Fibroblast of the aortic adventitia (primary cell): ENCODE measurements at regions not wholly inside any gene's neighbourhood (a gene's known extent, or its start where the extent isn't known, plus 50 kb on each side); places are given as distances from the start of the nearest gene placed in this dataset.

Experiments
- DNase-seq: peaks from one replicate; pipeline ENCODE4 v3.0.0-alpha.2; 2010; ENCODE audit warnings: low read depth
- H3K4me3 ChIP-seq: 2 replicates; pipeline ENCODE4 v1.5.1; 2011; ENCODE audit warnings: low read depth, mild to moderate bottlenecking, control low read depth, low read length, moderate library complexity
- TF ChIP-seq, protein P1 (sequence below): IDR thresholded peaks from 2 replicates; pipeline ENCODE4 v1.5.1; 2011; ENCODE audit warnings: mild to moderate bottlenecking, low read length, control low read depth, inconsistent platforms; ENCODE audit not compliant: insufficient read depth

DNA sequence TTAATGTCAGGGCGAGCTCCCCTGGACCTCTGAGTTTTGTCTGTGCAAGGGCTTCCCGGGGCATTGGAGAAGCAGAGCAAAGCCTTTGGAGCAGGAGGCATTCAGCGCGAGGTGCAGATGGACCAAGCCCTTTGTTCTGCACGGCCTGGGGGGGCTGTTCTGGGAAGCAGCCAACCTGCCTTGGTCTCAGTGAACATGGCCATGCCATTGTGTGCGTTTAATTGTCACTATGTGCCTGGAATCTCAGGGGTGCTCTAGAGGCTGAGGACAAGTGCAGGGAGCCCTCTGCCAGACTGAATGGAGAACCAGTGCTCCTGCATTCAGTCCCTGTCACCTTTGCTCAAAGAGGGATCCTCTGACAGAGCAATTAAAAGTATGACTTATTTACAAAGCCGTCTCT is 329.4 kb downstream of the IRX1 start:
- TF ChIP-seq, protein P1, sequence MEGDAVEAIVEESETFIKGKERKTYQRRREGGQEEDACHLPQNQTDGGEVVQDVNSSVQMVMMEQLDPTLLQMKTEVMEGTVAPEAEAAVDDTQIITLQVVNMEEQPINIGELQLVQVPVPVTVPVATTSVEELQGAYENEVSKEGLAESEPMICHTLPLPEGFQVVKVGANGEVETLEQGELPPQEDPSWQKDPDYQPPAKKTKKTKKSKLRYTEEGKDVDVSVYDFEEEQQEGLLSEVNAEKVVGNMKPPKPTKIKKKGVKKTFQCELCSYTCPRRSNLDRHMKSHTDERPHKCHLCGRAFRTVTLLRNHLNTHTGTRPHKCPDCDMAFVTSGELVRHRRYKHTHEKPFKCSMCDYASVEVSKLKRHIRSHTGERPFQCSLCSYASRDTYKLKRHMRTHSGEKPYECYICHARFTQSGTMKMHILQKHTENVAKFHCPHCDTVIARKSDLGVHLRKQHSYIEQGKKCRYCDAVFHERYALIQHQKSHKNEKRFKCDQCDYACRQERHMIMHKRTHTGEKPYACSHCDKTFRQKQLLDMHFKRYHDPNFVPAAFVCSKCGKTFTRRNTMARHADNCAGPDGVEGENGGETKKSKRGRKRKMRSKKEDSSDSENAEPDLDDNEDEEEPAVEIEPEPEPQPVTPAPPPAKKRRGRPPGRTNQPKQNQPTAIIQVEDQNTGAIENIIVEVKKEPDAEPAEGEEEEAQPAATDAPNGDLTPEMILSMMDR = no peak

DNA sequence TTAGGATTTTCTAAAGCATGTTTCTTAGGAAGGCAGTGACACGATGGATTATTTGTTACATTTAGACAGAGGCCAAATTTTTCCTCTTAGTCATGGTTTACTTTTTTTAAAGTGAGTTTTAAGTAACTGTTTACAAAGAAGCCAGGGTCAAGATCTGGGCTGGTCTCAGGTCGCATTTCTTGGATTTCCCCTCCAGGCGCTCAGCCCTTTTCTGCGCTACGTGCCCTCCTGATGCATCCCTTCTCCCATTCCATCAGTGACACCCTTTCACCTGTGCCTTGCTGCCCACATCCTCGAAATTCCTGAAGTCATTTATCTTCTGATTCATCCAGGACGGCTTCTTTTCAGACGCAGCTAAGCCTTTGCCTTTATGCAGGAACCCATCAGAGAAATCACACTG is 330.3 kb downstream of the IRX1 start:
- TF ChIP-seq, protein P1 = no peak
- DNase-seq = no peak
- H3K4me3 ChIP-seq = no peak overlapping the region

More for the DNA sequence above, 329.4 kb downstream of the IRX1 start:
- H3K4me3 ChIP-seq = no peak overlapping the region
- no peak for DNase-seq

DNA sequence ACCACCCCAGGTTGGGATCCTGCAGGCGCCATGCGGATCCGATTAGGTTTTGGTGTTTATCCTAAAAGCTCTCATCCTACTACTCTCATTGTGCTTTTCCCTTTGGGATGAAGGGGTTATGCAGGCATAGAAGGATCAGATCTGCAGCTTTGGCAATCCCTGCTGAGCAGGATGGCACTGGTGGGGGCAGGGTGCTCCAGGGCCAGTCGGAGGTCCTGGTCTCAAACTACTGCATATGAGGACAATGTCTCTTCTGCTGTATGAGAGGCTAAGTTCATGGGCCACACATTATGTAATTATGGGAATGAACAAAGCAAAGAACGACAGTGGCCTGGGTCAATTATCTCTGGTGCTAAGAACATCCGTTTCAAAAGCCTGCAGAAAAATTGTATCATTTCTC is 334.2 kb downstream of the IRX1 start:
- DNase-seq = no peak
- no peak overlapping the region for H3K4me3 ChIP-seq
- TF ChIP-seq, protein P1 = no peak

DNA sequence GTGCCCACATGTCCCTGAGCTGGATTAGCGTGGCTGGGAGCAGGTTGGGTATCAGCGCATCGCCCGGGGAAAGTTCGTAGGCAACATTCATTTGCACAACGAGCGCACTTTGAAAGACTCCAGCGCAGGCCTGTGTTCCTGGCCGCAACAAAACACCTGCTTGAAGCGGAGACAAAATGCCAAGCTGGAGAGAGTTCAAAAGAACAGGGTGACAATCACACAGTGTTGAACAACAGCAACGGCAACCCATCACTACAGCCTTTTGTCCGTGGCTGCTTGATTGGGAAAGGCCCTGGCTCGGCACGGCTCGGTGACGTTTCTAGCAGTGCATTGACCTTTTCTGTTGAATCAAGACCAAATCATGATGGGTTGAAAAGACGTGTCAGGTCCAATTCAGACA is 336.3 kb downstream of the IRX1 start:
- H3K4me3 ChIP-seq = no peak overlapping the region
- DNase-seq = no peak
- TF ChIP-seq, protein P1 = no peak

DNA sequence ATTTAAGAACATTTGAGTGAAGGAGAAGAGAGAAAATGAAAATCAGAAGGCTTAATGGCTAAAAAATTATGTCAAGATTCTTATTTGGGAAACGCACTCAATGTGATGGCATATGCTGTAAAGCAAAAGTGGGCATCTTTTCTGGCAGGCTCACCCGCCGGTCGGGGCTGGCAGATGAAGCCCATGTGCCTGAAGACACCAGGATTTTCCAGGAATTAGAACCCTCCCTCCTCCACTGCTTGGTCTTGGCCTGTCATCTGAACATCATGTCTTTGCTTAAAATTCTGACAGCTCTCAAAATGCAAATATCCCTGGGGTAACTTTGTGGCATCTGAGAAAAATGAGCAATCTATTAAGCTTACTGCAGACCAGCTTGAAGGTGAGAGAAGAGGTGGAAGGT is 337.9 kb downstream of the IRX1 start:
- no peak overlapping the region for H3K4me3 ChIP-seq
- no peak for DNase-seq
- TF ChIP-seq, protein P1 = no peak

DNA sequence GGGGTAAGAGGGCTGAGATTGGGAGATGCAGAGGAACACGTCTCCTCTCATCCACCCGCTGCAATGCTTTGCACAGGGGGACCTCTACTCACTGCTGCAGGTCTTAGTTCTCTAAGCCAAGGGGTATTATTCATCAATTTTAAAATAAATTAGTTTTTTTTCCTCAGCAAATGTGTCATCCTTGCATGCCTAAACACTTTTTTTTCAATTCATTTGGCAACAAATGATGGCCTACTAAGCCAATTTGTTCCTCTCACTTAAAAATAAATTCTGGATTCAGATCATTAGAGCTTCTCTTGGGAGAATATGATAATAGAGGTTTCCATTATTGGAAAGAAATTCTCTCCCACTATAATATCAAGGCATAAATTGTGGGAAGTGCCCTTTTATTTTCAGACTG is 338.3 kb downstream of the IRX1 start:
- DNase-seq = no peak
- TF ChIP-seq, protein P1 = no peak
- no peak overlapping the region for H3K4me3 ChIP-seq

DNA sequence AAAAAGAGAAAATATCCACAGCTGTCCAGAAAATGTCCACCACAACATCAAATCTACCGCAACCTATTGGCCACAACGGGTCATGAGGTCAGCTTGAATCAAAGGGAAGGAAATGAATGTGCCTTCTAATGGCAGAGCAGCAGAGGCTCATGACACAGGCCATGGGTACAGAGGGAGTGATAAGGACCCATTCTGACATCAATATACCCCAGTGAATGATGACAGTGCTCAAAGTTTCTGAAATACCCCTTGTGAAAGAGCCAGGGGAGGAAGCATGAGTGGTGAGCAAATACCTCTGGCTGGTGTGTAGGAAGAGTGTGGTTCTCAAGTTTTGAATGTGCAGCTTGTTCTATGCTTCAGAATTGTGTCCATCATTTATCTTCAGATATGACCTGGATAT is 348.2 kb downstream of the IRX1 start:
- H3K4me3 ChIP-seq = no peak overlapping the region
- TF ChIP-seq, protein P1 = no peak
- DNase-seq = no peak
